IMR-90 (cell line): ENCODE measurements at regions not wholly inside any gene's neighbourhood (a gene's known extent, or its start where the extent isn't known, plus 50 kb on each side); places are given as distances from the start of the nearest gene placed in this dataset.
A peak's percentile ranks its signal among the peaks of the same experiment; 100 is the strongest.
"Not testable (repeated sequence)": the region's sequence is repeated elsewhere in the genome, so short reads cannot be mapped to it uniquely, and the experiment has no call there.

Source experiments
- ATAC-seq: fragments of 200-7000 bp; cut with Tn5 transposase; 2 replicates; pipeline ENCODE4 v1.9.1; 2020; ENCODE audit warnings: low read depth, mild to moderate bottlenecking, moderate library complexity
- BruUV-seq: library from RNA; stranded (reverse); fragments of 400-500 nt; replicated peaks from 2 replicates; lab custom pipeline; 2021; lab: Mats Ljungman, UMichigan
- CTCF ChIA-PET: fragments of 300-600 bp; formaldehyde crosslinking; extraction: SDS; loops from one replicate; lab custom pipeline; 2021; ENCODE audit warnings: antibody characterized with exemption; lab: Yijun Ruan, JAX
- POLR2A ChIA-PET: fragments of 300-600 bp; sonication (Branson Sonifier 250); formaldehyde crosslinking; loops from one replicate; lab custom pipeline; 2022; ENCODE audit warnings: antibody characterized with exemption; ENCODE audit not compliant: unreplicated experiment; lab: Charles Lee
- DNase-seq: peaks from one replicate; pipeline ENCODE4 v3.0.0; 2013
- H2AFZ ChIP-seq: replicated peaks from 2 replicates; pipeline ENCODE3; 2013; ENCODE audit warnings: low read length, mild to moderate bottlenecking; ENCODE audit not compliant: poor library complexity
- H2AK5ac ChIP-seq: 2 replicates; pipeline ENCODE4 v1.6.1; 2013; ENCODE audit warnings: low read depth, low read length, inconsistent platforms
- H2AK9ac ChIP-seq: replicated peaks from 2 replicates; pipeline ENCODE3; 2013; ENCODE audit warnings: mild to moderate bottlenecking, low read depth, low read length, moderate library complexity; ENCODE audit not compliant: poor library complexity
- H2BK120ac ChIP-seq: 2 replicates; pipeline ENCODE4 v1.6.1; 2013; ENCODE audit warnings: low read depth, low read length, inconsistent platforms
- H2BK15ac ChIP-seq: 3 replicates; pipeline ENCODE4 v1.6.1; 2013; ENCODE audit warnings: low read depth, low read length, inconsistent platforms
- H2BK20ac ChIP-seq: 2 replicates; pipeline ENCODE4 v1.6.1; 2013; ENCODE audit warnings: low read depth, mild to moderate bottlenecking, inconsistent platforms, low read length, moderate library complexity
- H2BK5ac ChIP-seq: 2 replicates; pipeline ENCODE4 v1.6.1; 2013; ENCODE audit warnings: mild to moderate bottlenecking, low read depth, low read length, inconsistent platforms; ENCODE audit not compliant: poor library complexity, severe bottlenecking
- H3K14ac ChIP-seq: replicated peaks from 2 replicates; pipeline ENCODE4 v1.6.1; 2013; ENCODE audit warnings: low read depth, low read length, inconsistent platforms
- H3K18ac ChIP-seq: 2 replicates; pipeline ENCODE4 v1.6.1; 2013; ENCODE audit warnings: low read depth, low read length, control low read depth
- H3K23ac ChIP-seq: 2 replicates; pipeline ENCODE4 v1.6.1; 2013; ENCODE audit warnings: low read depth, low read length, inconsistent platforms
- H3K27ac ChIP-seq: 2 replicates; pipeline ENCODE4 v1.5.1; 2013; ENCODE audit warnings: mild to moderate bottlenecking, control low read depth, low read length; ENCODE audit not compliant: insufficient read depth
- H3K27me3 ChIP-seq: 2 replicates; pipeline ENCODE4 v1.6.1; 2013; ENCODE audit warnings: low read length; ENCODE audit not compliant: control insufficient read depth, insufficient read depth
- H3K36me3 ChIP-seq: 2 replicates; pipeline ENCODE4 v1.6.1; 2013; ENCODE audit warnings: low read length, mixed read lengths; ENCODE audit not compliant: control insufficient read depth, insufficient read depth
- H3K4ac ChIP-seq: 2 replicates; pipeline ENCODE4 v1.6.1; 2013; ENCODE audit warnings: low read depth, low read length, inconsistent platforms
- H3K4me1 ChIP-seq: 2 replicates; pipeline ENCODE4 v1.6.1; 2013; ENCODE audit warnings: low read length, mixed read lengths; ENCODE audit not compliant: control insufficient read depth, insufficient read depth
- H3K4me2 ChIP-seq: 2 replicates; pipeline ENCODE4 v1.6.1; 2013; ENCODE audit warnings: low read depth, mild to moderate bottlenecking, control low read depth, low read length, moderate library complexity
- H3K4me3 ChIP-seq: 2 replicates; pipeline ENCODE4 v1.5.1; 2013; ENCODE audit warnings: low read depth, mild to moderate bottlenecking, control low read depth, low read length, moderate library complexity; ENCODE audit not compliant: insufficient read depth
- H3K56ac ChIP-seq: 2 replicates; pipeline ENCODE4 v1.6.1; 2013; ENCODE audit warnings: low read length, inconsistent platforms; ENCODE audit not compliant: insufficient read depth; ENCODE audit errors: extremely low read depth
- H3K79me1 ChIP-seq, 2 experiments: 2 replicates each; pipeline ENCODE4 v1.6.1; 2013; ENCODE audit warnings: low read length in 2 of 2, inconsistent platforms in 1 of 2, low read depth in 1 of 2
- H3K9ac ChIP-seq: 2 replicates; pipeline ENCODE4 v1.6.1; 2013; ENCODE audit warnings: low read depth, low read length, control low read depth
- H3K9me1 ChIP-seq: 2 replicates; pipeline ENCODE4 v1.6.1; 2013; ENCODE audit warnings: low read length, inconsistent platforms; ENCODE audit not compliant: insufficient read depth
- H3K9me3 ChIP-seq: 2 replicates; pipeline ENCODE4 v1.6.1; 2013; ENCODE audit warnings: low read length; ENCODE audit not compliant: control insufficient read depth, insufficient read depth
- H4K20me1 ChIP-seq: 2 replicates; pipeline ENCODE4 v1.6.1; 2013; ENCODE audit warnings: low read length, inconsistent platforms; ENCODE audit not compliant: insufficient read depth
- H4K5ac ChIP-seq: 2 replicates; pipeline ENCODE4 v1.6.1; 2013; ENCODE audit warnings: mild to moderate bottlenecking, low read depth, low read length, control low read depth
- H4K8ac ChIP-seq, 2 experiments: 2 replicates each; pipeline ENCODE4 v1.6.1; 2013; ENCODE audit warnings: low read depth in 2 of 2, low read length in 2 of 2, control low read depth in 1 of 2, inconsistent platforms in 1 of 2
- H4K91ac ChIP-seq: 2 replicates; pipeline ENCODE4 v1.6.1; 2013; ENCODE audit warnings: low read depth, low read length, inconsistent platforms; ENCODE audit not compliant: insufficient read depth
- WGBS, 2 experiments: methylation state at CpG; one replicate each; pipeline versions ENCODE4 v1.1.5 to v1.1.7; 2013; ENCODE audit warnings: missing lambda C conversion rate in 2 of 2; ENCODE audit not compliant: insufficient read length in 1 of 2; ENCODE audit errors: extremely low coverage in 2 of 2; 5-methylcytosine and 5-hydroxymethylcytosine counted together
- dilution Hi-C: fragments of 300-500 bp; cut with HindIII; formaldehyde crosslinking; loops from one replicate; pipeline ENCODE4 v1.14.3; 2018; ENCODE audit warnings: low sequenced_read_pairs; ENCODE audit not compliant: unreplicated experiment
- in situ Hi-C: fragments of 300-500 bp; cut with MboI; formaldehyde crosslinking; loops from 3 replicates; pipeline ENCODE4 v1.14.3; 2019; ENCODE audit warnings: low sequenced_read_pairs, inconsistent platforms, mixed read lengths
- intact Hi-C: fragments of 100-400 bp; cut with micrococcal nuclease; formaldehyde crosslinking; loops from 2 replicates; pipeline ENCODE4 v1.10.0; 2022

GRCh38 chr1:242973341-242973740 lies 281.7 kb downstream of the CEP170 start:
- H3K9ac ChIP-seq, H3K23ac ChIP-seq, H2BK120ac ChIP-seq, in situ Hi-C loops, H3K36me3 ChIP-seq, ATAC-seq, H2AFZ ChIP-seq, H2AK5ac ChIP-seq, H4K5ac ChIP-seq, H3K18ac ChIP-seq, POLR2A ChIA-PET, H2BK15ac ChIP-seq, BruUV-seq, H3K4me3 ChIP-seq, H3K79me1 ChIP-seq, CTCF ChIA-PET, H4K8ac ChIP-seq, H4K20me1 ChIP-seq, H3K56ac ChIP-seq, H4K91ac ChIP-seq, H3K9me3 ChIP-seq, H3K14ac ChIP-seq, dilution Hi-C loops, H2AK9ac ChIP-seq, H3K4me2 ChIP-seq, H2BK5ac ChIP-seq, H3K4ac ChIP-seq, H3K9me1 ChIP-seq, H3K27ac ChIP-seq, H2BK20ac ChIP-seq, intact Hi-C loops, H3K27me3 ChIP-seq, H3K4me1 ChIP-seq: not testable (repeated sequence)
- peak; percentile 53 for DNase-seq
- no CpG with 5 or more reads among the region's 3 CpGs for WGBS, 2 experiments
